ENCODE measurements at regions not wholly inside any gene's neighbourhood (a gene's known extent, or its start where the extent isn't known, plus 50 kb on each side); places are given as distances from the start of the nearest gene placed in this dataset.

- no peak for DNase-seq
Measured at GRCh38 chr5:2194949-2195348, 312.2 kb upstream of the IRX4 start.

DNA sequence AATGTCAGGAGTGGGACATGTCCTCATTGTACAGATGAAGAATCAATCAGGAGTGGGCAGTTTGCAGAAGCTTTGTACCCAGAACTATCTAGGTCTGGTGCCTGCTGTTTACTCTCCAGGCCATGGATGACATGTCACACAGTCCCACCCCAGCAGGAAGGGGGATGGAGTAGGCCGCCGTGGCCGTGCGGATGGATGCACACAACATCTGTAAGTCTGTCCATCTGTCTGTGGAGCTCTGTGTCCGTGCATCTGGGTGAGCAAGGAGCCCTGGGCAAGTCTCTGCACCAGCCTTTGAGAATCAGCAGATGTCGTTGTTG lies 311.5 kb upstream of the IRX4 start:
- no peak for DNase-seq

- DNase-seq = no peak
Measured at GRCh38 chr5:2193542-2194235, 311.0 kb upstream of the IRX4 start.

GRCh38 chr5:2193142-2193541 lies 310.4 kb upstream of the IRX4 start:
- DNase-seq = no peak

DNA sequence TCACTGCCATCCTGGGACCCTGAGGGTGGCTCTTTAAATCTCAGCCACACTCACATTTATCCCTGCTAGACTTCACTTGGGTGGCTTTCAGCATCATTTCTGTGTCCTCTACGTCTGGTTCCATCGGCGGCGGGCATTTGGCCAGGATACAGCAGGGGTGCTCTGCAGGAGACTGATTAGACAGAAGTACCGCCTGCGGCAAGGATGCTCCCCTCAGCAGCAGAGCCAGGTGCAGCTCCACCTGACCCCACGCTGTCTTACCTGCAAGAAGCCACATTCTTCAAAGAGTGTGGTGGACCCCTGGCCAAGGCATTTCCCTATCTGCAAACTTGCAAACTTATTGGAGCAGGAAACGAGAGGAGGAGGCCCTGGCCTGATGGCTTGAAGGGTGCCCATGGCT lies 309.8 kb upstream of the IRX4 start:
- no peak for DNase-seq

DNA sequence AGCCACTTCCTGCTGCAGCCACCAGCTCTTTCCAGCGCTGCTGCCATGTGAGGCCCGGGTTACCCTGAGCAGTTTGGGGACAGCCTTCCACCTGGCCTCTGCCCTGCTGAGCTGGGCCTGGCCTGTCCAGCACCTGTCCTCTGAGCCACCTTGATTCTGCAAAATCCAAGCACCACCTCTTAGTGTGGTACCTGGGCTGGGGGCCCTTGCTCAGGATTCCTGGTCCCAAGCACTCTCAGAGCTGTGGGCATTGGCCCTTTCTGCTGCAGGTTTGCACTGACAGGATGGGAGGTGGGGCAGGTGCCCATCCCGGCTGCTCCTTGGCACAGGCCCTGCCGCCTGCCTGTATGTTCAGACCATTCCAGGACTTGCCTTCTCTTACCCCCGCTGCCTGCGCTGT lies 309.2 kb upstream of the IRX4 start:
- no peak for DNase-seq

GRCh38 chr5:2190549-2190948 lies 307.8 kb upstream of the IRX4 start:
- DNase-seq = no peak

- no peak for DNase-seq
Measured at GRCh38 chr5:2188661-2189060, 305.9 kb upstream of the IRX4 start.

DNA sequence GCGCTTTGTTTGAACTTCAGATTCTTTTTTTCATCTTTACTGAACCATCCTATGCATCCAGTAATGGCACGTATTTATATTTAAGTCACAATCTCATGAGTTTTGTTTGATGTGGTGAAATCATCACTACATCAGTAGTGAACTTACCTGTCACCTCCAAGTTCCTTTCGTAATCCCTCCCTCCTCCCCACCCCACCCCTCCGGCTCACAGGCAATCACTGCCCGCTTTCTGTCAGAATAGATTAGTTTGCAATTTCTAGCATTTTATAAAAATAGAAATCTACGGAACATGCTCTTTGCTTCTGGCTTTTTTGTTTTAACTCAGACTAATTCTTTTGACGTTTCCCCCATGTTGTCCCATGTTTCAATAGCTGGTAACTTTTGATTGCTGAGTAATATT lies 305.4 kb upstream of the IRX4 start:
- no peak for DNase-seq

DNA sequence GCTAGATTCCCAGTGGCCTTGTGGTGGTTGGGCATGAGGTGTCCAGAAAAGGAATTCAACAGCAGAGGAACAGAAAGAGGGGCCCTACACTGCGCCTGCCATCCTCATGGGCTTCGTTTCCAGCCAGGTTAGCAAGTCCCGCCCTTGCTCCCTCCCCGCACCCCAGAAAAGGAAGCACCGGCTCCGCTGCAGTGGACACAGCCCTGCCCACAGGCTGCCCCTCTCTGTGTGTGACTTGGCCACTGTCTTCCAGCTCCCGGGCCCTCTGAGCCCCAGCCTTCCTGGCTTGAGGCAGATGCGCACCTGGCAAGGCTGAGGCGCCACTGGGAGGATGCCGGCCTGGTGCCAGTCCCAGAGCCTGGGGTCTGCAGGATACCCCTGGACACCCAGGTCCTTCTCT lies 305.0 kb upstream of the IRX4 start:
- DNase-seq = no peak

- DNase-seq = no peak
Measured at GRCh38 chr5:2187156-2187555, 304.4 kb upstream of the IRX4 start.

DNA sequence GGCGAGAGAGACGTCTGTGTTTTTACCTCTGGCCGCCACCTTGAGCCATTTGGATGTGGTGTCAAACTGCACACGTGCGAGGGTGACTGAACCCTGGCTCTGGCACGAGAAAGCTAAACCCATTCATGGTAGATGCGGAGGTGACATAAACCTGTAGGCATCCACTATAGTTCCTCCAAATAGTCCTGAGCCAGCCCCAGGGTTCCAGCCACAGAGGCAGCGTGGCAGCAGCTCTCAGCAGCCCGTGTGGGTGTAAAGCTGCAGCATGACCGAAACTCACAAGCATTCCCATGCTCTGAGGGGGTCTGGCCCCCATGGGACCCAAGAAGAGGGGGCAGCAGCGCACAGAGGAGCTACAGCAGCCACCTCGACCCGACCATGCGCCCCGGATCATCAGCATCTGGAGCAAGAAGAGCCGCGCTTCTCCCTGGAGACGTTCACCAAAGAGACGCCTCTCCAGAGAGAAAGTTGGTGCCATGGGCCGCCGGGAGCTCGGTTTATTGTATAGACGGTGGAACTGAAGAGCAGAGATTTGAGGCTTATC lies 303.8 kb upstream of the IRX4 start:
- no peak for DNase-seq

DNA sequence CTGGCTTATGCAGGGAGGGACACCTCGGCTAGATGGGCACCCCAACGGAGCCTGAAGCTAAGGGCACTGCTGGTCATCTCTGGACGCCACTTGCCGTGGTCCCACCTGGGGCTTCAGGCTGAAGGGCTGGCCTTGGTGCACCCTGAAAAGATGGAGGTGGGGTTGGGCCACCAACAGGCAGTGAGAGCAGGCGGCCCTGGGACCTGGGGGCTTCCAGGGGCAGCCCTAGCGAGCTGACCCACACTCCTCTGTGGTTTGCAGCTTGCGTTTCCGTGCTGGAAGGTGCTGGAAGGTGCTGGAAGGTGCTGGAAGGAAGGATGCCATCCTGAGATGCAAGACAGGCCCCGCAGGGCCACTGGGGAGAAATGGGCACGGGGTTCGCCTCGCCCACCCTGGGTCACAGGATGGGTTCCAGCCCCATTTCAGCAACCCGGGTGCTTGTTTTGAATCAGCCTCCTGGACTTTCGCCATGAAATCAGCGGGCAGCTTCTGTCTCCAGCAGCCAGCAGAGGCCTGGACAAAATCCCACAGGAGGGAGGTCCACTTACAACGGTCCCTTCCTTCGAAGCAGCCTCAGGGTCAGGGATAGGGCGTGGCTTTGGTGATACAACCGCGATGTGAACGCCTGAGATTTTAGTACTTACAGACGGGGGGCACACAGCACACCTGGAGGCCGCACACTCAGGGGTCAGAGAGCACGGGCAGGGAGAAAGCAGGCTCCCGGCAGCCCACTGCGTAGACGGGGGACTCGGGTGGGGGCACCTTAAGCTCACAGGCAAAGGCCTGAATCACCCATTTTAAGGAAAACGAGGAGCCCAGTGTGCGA lies 303.1 kb upstream of the IRX4 start:
- DNase-seq = no peak

DNA sequence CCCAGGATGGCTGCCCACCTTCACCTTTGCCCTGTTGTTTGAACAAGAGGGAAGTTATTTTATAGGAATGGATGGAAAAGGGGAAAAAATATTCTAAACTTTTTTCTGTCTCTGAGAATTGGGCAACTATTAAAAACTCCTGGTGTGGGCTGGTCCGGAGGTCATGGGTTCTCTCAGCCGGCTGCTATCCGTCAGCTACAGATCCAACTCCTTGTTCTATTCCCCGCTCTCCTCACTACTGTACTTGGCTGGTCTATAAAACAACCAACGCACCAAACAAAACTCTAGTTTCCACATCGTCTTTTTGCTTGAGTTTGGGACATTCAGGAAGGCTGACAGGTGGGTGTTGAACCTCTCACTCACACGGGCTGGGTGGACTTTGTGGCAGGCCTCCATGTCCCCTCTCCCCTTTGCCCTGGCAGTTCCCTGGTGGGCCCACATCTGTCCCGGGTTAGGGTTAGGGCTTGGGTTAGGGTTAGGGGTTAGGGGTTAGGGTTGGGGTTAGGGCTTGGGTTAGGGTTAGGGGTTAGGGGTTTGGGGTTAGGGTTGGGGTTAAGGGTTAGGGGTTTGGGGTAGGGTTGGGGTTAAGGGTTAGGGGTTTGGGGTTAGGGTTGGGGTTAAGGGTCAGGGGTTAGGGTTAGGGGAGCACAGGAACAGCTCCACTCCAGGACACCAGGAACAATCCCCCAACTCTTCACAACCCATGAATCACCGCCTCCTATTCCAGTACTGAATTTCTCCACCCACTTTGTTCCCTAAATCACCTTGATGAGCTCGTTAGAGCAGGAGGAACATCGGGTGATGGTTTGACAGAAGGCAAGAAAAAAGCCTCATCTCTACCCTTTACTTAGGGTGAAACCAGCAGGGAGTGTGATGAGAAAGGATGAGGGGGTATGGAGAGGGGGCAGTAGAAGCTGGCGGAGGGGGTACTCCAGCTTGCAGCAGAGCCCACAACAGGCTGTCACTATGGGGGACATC lies 302.1 kb upstream of the IRX4 start:
- no peak for DNase-seq

DNA sequence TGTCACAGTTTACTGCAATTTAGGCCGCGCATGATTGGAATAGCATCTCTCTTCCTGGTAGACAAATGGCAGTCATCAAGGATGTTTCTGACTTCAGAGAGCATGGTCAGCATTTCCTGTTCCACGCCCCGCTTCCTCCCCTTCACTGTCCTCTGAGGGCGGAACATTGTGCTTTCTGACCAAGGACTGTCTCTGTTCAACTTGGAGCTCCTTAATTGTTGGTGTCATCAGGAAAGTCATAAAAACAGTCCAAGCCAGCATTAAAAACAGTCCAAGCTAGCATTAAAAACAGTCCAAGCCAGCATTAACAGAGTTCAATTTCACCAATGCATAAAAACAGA lies 301.3 kb upstream of the IRX4 start:
- no peak for DNase-seq

DNA sequence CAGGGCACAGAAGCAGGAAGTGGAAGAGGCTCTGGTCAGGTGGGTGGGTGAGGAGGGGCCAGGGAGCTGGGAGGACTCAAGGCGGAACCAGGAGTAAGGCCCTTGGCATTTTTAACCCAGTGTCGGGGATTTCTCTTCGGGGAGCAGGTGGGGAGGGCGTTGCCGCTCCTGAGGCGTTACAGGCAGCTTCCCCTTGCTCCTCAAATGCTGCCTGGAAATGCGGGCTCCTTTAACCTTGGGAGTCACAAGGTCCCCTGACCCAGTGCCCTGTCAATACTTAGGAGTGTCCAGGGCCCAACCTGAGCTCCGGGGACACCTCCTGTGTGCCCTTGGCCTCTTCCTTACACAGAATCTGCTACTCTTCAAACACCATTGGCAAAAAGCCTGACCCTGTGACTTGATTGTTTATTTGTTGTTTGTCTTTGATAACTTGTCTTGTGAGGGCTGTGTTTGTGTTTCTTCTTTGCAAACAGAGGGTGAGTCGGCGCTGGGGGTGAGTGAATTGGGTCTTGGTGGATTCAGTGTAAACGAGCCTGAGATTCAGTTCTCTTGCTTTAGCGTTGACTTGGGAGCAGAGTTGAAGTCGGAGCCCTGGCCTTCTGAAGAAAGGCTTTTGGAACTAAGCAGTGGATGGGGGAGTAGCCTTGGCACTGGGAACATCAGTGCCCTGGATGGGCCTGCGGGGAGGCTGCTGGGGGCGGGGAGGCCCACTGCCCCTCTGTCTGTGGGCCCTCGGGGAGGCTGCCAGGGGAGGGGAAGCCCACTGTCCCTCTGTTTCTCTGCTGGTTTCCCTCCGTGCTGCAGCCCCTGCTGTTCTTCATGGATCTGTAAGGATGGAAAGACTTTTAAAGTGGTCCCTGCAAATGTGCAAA lies 300.7 kb upstream of the IRX4 start:
- DNase-seq = no peak

DNA sequence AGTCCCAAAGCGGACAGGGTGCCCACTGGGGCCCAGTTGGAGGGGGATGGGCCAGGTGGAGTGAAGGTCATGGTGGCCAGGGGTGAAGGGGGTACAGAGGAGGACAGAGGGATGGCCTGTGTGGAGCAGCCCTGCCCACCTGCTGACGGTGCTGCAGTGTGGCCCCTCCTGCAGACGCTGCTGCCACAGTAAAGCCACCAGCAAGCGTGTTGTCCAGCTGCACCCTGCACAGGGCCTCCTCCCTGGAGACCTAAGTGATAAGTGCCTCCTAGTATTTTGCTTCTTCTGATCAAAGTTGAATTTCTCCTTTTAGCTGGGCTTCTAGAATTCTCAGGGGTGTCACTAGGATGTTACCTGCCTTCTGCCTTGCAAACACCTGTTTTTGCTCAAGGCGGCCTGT lies 299.3 kb upstream of the IRX4 start:
- no peak for DNase-seq

- no peak for DNase-seq
Measured at GRCh38 chr5:2181557-2181956, 298.8 kb upstream of the IRX4 start.

GRCh38 chr5:2181149-2181548 lies 298.4 kb upstream of the IRX4 start:
- DNase-seq = no peak

DNA sequence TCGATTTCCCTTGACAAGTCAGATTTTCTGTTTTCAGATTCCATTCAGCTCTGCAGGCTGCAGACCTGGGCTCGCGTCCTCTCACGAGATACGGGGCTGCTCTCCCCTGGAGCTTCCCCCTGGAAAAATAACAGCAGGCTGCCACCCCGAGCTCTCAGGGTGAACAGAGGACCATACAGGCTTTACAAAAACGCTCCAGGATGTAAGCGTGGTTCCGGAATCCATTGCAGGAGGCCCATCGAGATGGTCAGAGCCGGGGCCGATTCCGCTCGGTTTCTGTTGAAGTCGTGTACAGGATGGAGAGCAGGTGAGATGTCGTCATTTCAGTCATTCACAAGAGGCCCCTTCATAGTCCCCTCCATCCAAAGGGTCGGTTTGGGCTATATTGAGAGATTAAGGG lies 297.7 kb upstream of the IRX4 start:
- DNase-seq = no peak

DNA sequence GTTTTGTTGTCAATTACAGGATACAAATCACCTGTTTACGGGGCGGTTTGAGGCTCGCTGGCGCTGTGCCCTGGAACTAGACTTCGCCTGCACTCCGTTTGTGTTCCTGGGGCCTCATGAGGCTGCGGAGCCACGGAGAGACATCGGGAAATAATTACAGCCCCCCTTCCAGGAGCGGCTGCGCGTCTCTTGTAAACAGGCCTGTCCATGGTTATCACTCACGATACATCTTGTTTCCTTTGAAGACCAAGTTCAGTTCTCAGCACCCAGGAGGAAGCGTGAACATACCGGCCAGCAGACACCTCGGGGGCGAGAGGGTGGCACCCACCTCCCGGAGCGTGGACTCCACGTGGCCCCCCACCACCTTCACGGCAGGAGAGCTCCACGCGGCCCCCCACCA lies 297.1 kb upstream of the IRX4 start:
- DNase-seq = no peak

- DNase-seq = no peak
Measured at GRCh38 chr5:2178528-2178927, 295.8 kb upstream of the IRX4 start.

GRCh38 chr5:2178071-2178477 lies 295.3 kb upstream of the IRX4 start:
- no peak for DNase-seq

Measured in DMS53 (cell line).